K562 (cell line): ENCODE measurements at regions not wholly inside any gene's neighbourhood (a gene's known extent, or its start where the extent isn't known, plus 50 kb on each side); places are given as distances from the start of the nearest gene placed in this dataset.

Source experiments
- BACH1 ChIP-seq: fragments of 200-800 bp; sonication (Bioruptor generic); IDR thresholded peaks from 2 replicates; pipeline ENCODE4 v1.6.1; 2016; ENCODE audit warnings: missing genetic modification characterization, missing compliant biosample characterization
- CHD4 ChIP-seq: fragments of 200-600 bp; sonication (generic); IDR thresholded peaks from 3 replicates; pipeline ENCODE4 v1.6.1; 2012; ENCODE audit warnings: low read depth, mild to moderate bottlenecking, mixed read lengths, low read length, inconsistent platforms; ENCODE audit not compliant: insufficient read depth, insufficient replicate concordance, poor library complexity, severe bottlenecking
- DPF2 ChIP-seq: fragments of 450-650 bp; IDR thresholded peaks from 2 replicates; pipeline ENCODE4 v1.6.1; 2016
- EZH2 ChIP-seq: IDR thresholded peaks from 2 replicates; pipeline ENCODE4 v1.6.1; 2012; ENCODE audit warnings: low read depth, mild to moderate bottlenecking, inconsistent platforms, low read length, borderline replicate concordance
- GATAD2A ChIP-seq: fragments of 450-650 bp; IDR thresholded peaks from 2 replicates; pipeline ENCODE4 v1.6.1; 2017
- HDAC3 ChIP-seq: fragments of 450-650 bp; IDR thresholded peaks from 2 replicates; pipeline ENCODE4 v1.6.1; 2018; ENCODE audit warnings: borderline replicate concordance, mild to moderate bottlenecking, moderate library complexity; ENCODE audit not compliant: partially characterized antibody
- HES1 ChIP-seq: fragments of 450-650 bp; IDR thresholded peaks from 2 replicates; pipeline ENCODE4 v1.6.1; 2016; ENCODE audit warnings: low read depth, mild to moderate bottlenecking, moderate library complexity
- HMG20A ChIP-seq: fragments of 450-650 bp; formaldehyde crosslinking; conservative IDR thresholded peaks from 2 replicates; pipeline ENCODE4 v1.4.0; 2020; ENCODE audit warnings: mild to moderate bottlenecking, mixed read lengths
- MAFG ChIP-seq: fragments of 450-650 bp; conservative IDR thresholded peaks from 2 replicates; pipeline ENCODE4 v1.6.1; 2016; ENCODE audit warnings: missing genetic modification characterization, missing compliant biosample characterization
- POLR3A ChIP-seq: IDR thresholded peaks from 2 replicates; pipeline ENCODE4 v1.6.1; 2011; ENCODE audit warnings: borderline replicate concordance, mild to moderate bottlenecking, moderate library complexity; ENCODE audit not compliant: insufficient read length, insufficient read depth; ENCODE audit errors: extremely low read depth
- POU5F1 ChIP-seq: fragments of 150-350 bp; IDR thresholded peaks from 2 replicates; pipeline ENCODE4 v1.6.1; 2014; ENCODE audit warnings: borderline replicate concordance, low read length, low read depth, mild to moderate bottlenecking; ENCODE audit not compliant: partially characterized antibody
- PRMT5 ChIP-seq: sonication (generic); formaldehyde crosslinking; IDR thresholded peaks from 2 replicates; pipeline ENCODE4 v1.5.0; 2020; ENCODE audit warnings: missing genetic modification reagents
- RFX7 ChIP-seq: fragments of 250-450 bp; sonication (Bioruptor Pico); IDR thresholded peaks from 2 replicates; pipeline ENCODE4 v1.5.1; 2021; ENCODE audit warnings: mild to moderate bottlenecking
- SMAD3 ChIP-seq: fragments of 450-650 bp; formaldehyde crosslinking; conservative IDR thresholded peaks from 2 replicates; pipeline ENCODE4 v1.4.0; 2020; ENCODE audit warnings: mild to moderate bottlenecking
- SMARCC2 ChIP-seq: fragments of 450-650 bp; IDR thresholded peaks from 2 replicates; pipeline ENCODE4 v1.6.1; 2017; ENCODE audit warnings: antibody characterized with exemption, moderate library complexity, mild to moderate bottlenecking, low read depth
- ZBTB7A ChIP-seq: IDR thresholded peaks from 2 replicates; pipeline ENCODE4 v1.6.1; 2011; ENCODE audit warnings: low read depth, mild to moderate bottlenecking, low read length, moderate library complexity, borderline replicate concordance; ENCODE audit not compliant: control insufficient read depth
- ZNF224 ChIP-seq: sonication (generic); formaldehyde crosslinking; IDR thresholded peaks from 2 replicates; pipeline ENCODE4 v1.8.0; 2022; ENCODE audit warnings: mild to moderate bottlenecking, missing genetic modification reagents
- ZNF263 ChIP-seq: sonication (generic); formaldehyde crosslinking; IDR thresholded peaks from 2 replicates; pipeline ENCODE4 v1.8.0; 2022; ENCODE audit warnings: mild to moderate bottlenecking, missing genetic modification reagents, borderline replicate concordance
- ZNF408 ChIP-seq: fragments of 250-450 bp; sonication (Bioruptor Pico); IDR thresholded peaks from 2 replicates; pipeline ENCODE4 v1.4.0; 2020; ENCODE audit warnings: low read depth, mild to moderate bottlenecking, moderate library complexity
- ZNF766 ChIP-seq: fragments of 200-800 bp; sonication (Bioruptor generic); conservative IDR thresholded peaks from 2 replicates; pipeline ENCODE4 v1.6.1; 2016; ENCODE audit warnings: missing genetic modification characterization, missing compliant biosample characterization
- ZNF830 ChIP-seq: fragments of 250-450 bp; sonication (Bioruptor Pico); IDR thresholded peaks from 2 replicates; pipeline ENCODE4 v1.5.0; 2021; ENCODE audit warnings: mild to moderate bottlenecking
- TF ChIP-seq, protein P1 (sequence below): fragments of 250-450 bp; sonication (Bioruptor Pico); IDR thresholded peaks from 2 replicates; pipeline ENCODE4 v1.5.0; 2021; ENCODE audit warnings: mild to moderate bottlenecking, moderate library complexity
- TF ChIP-seq, protein P2 (sequence below): fragments of 450-650 bp; IDR thresholded peaks from 2 replicates; pipeline ENCODE4 v1.6.1; 2016; ENCODE audit warnings: mild to moderate bottlenecking

GRCh38 chr7:130917669-130918128 is 183.7 kb upstream of the KLF14 start (continued):
- TF ChIP-seq ZNF766 (no peak), EZH2 (no peak), POLR3A (no peak), CHD4 (no peak), HMG20A (CRISPR knock-in tag) (no peak), ZBTB7A (no peak), SMARCC2 (peak; percentile 61; the same call in 1 of the 2 replicates), BACH1 (0 out of 2 replicates have a peak, but pooled peaks have one; percentile 23), HDAC3 (no peak), HES1 (no peak), ZNF263 (CRISPR knock-in tag) (no peak), MAFG (tag) (peak; percentile 46; the same call in 1 of the 2 replicates), SMAD3 (no peak), RFX7 (CRISPR knock-in tag) (no peak), GATAD2A (no peak), ZNF224 (CRISPR knock-in tag) (no peak), PRMT5 (no peak), ZNF408 (CRISPR knock-in tag) (no peak), POU5F1 (no peak), DPF2 (peak; percentile 74), ZNF830 (CRISPR knock-in tag) (no peak)
- TF ChIP-seq, protein P1, sequence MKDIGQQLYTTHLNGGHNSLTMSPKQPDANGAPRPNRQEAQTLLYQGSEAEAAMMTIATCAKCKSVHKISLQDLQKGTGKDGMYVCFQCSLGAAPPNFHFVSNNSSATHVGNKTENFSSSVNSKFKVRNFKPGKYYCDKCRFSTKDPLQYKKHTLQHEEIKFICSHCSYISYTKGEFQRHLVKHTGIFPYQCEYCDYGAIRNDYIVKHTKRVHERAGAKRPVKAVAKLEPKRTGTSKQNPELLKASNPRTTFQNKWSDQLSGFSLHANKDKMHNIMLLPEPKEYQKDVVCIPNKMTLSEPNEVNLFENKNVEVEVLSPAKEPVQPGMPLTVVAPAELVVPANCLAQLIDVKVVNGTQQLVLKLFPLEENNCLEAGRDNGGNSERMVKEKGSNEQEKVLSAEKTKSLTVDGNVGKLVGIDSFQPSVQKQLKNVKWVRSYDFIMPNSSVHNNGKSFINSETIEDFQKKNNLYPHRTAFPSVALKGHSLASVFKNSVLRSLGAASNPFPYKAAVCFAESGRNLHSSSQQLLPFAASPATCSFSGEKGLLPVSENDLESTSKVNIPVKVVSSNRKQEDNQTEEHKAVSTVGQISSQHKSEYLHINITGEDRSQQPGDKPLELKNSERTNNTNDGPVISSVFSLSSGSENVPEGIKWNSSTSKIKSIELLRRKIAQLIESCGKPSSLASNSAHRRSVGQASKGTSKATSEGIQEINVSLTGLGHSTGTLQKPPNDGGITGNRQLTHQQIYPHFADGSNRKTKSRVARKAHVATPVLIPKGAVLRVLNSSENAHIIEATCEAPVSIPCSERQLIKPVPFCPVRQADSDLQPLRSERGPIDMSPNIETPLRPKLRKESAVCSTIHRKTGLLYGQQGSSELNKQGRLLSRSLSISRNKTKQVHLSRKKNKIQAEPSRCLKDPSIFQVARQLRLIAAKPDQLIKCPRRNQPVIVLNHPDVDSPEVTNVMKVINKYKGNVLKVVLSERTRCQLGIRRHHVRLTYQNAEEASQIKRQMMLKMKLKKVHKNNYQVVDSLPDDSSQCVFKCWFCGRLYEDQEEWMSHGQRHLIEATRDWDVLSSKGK (CRISPR knock-in tag), result no peak
- TF ChIP-seq, protein P2, sequence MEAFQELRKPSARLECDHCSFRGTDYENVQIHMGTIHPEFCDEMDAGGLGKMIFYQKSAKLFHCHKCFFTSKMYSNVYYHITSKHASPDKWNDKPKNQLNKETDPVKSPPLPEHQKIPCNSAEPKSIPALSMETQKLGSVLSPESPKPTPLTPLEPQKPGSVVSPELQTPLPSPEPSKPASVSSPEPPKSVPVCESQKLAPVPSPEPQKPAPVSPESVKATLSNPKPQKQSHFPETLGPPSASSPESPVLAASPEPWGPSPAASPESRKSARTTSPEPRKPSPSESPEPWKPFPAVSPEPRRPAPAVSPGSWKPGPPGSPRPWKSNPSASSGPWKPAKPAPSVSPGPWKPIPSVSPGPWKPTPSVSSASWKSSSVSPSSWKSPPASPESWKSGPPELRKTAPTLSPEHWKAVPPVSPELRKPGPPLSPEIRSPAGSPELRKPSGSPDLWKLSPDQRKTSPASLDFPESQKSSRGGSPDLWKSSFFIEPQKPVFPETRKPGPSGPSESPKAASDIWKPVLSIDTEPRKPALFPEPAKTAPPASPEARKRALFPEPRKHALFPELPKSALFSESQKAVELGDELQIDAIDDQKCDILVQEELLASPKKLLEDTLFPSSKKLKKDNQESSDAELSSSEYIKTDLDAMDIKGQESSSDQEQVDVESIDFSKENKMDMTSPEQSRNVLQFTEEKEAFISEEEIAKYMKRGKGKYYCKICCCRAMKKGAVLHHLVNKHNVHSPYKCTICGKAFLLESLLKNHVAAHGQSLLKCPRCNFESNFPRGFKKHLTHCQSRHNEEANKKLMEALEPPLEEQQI, result no peak
